ENCODE measurements at regions not wholly inside any gene's neighbourhood (a gene's known extent, or its start where the extent isn't known, plus 50 kb on each side); places are given as distances from the start of the nearest gene placed in this dataset.

DNA sequence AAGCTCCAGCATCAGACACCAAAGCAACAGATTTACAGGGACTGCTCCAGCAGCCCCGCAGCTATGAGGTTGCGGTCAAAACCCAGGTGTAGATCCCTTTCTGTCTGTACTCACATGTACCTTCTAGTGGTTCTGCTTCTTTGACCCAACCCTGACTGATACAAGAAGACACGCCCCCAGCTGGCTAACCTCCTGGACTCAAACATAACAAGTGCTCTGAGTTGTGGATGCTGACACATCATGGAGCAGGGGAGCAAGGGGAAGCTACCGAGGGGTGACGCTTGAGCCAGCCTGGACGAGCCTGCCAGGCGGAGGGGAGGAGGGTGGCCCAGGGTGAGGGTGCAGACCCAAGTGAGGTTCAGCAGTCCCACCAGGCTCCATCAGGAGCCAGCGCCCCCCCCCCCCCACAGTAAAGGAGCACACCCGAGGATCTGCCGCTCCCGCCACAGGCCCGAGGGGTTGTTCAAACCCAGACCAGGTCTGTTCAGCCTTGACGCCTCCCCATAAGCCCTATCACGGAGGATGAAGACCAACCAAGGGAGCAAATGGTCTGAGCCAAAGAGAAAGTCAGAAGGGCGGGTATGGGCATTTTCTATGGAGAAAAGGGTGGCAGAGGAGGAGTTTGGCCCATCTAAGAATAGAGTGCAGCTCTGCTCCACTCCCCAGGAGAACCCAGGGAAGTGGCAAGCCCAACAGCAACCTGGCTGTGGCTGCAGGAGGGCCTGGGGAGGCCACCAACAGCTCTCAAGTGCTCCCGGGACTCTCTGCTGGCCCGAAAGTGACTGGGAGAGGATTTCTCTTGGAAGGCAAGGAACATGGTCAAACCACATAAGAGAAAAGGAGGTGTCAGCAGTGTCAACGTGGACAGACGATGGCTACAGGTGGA lies 229.4 kb downstream of the BCL11B start:
- DNase-seq: no peak

DNA sequence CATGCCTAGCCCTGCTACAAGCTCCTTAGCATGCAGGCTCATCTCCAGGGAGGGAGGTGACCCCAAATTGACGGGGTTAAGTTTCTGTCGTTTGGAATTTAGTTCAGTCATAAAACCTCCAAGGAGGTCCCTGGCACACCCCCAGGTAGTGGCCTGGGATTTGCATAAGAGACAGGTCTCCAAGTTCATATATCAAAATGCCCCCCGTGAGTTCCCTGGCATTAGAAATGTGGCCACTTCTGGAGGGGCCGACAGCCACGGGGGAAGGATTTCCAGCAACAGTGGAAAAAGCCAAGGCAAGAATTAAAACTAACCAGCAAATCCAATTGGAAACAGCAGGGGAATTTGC lies 228.8 kb downstream of the BCL11B start:
- no peak for DNase-seq

- DNase-seq: no peak
Observed at GRCh38 chr14:99043756-99044155, 228.2 kb downstream of the BCL11B start.

DNA sequence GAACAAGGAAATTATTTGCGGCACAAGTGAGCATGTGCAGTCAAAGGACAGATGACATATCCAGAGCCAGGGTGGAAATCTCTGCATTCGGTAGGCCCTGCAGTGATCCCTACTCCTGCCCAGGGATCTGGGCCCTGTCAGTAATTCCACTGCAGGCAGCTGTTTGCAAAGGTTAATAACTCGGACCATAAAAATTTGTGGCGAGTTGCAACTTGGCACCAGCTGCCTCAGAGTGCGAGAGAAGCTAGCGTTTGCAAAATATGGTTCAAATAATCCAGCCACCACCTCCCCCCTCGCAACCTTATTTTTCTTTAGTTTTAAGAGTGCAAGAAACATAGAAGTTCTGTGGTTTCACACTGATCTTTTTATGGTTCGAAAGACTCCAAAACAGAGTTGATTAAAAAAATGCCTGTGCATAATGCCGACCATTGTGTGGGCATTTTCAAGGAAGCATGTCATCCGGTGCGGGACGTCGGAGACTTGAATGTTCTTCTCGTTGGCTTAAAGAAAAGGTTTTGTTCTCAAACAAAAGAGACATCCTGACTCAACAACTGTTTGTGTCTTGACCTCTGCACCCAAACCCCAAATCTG lies 224.5 kb downstream of the BCL11B start:
- no peak for DNase-seq

DNA sequence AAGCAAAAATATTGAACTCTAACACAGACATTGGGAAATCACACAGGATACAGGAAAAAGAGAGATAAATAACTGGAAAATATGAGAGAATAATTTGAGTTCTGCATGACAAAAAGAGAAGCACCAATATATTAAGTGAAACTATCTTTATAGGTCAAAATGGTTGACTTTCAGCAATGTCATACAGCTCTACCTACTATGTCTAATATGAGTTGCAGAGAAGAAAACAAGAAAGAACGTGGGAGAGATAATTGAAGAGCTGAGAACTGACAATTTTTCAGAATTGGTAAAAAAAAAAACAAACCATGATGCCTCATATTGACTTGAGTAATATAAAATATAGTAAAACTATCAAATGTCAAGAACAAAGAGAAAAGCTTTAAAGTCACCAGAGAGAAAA lies 221.7 kb downstream of the BCL11B start:
- DNase-seq: no peak

GRCh38 chr14:99052467-99052866 lies 219.5 kb downstream of the BCL11B start:
- DNase-seq: no peak

- DNase-seq: no peak
Observed at GRCh38 chr14:99055019-99055418, 217.0 kb downstream of the BCL11B start.

DNA sequence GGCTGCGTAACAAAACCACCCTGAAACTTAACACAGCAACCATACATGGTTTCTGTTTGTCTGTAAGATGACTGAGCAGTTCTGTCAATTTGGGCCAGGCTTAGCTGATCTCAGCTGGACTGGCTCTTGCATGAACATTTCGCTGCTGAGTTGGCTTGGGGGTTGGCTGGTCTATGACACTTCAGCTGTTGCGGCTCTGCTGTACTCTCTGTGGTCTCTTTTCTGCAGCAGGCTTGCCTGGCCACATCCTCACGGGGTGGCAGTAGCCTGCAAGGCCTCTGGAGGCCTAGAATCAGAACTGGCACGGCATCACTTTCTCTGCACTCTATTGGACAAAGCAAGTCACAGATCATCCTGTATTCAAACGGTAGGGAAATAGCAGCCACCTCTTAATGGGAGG lies 216.2 kb downstream of the BCL11B start:
- DNase-seq: no peak

DNA sequence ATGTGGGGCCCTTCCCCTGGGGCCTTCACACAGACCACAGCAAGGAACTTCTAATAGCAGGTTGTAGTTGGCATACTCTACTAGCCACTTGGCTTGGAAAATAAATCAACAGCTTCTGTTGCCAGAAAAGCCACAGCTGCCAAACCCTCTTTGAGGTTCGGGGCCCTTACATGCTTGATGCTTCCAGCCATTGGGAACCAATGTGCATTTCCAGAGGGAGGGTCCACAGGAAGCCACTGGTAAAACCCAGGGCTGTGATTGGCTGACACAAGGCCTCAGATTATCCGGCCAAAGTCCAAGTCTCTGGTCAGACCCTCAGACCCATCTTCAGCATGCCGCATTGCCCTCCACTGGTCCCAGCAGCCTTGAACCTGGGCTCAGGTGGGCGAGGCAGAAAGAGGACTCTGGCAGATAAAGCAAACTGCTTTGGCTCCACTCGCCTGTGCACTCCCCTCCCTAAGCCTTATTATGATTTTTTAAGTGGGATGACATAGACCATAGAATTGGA lies 214.4 kb downstream of the BCL11B start:
- no peak for DNase-seq

- no peak for DNase-seq
Observed at GRCh38 chr14:99058542-99058941, 213.5 kb downstream of the BCL11B start.

DNA sequence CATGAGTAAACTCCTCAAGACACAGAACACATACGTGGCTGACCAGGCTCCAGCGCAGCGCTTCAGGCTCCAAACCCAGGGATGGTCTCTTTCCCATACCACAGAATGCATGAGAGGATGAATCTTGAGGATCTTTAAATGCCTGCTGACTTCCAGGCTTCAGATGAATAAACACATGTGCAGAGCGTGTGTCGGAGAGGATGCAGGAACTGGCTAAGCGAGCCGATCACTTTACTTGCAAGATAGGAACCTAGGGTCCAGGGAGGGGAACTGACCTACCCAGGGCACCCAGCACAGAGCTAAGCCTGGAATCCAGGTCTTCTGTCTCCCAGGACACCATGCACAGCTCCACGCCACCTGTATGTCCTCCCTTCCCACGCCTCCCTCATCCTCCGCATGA lies 209.8 kb downstream of the BCL11B start:
- no peak for DNase-seq

DNA sequence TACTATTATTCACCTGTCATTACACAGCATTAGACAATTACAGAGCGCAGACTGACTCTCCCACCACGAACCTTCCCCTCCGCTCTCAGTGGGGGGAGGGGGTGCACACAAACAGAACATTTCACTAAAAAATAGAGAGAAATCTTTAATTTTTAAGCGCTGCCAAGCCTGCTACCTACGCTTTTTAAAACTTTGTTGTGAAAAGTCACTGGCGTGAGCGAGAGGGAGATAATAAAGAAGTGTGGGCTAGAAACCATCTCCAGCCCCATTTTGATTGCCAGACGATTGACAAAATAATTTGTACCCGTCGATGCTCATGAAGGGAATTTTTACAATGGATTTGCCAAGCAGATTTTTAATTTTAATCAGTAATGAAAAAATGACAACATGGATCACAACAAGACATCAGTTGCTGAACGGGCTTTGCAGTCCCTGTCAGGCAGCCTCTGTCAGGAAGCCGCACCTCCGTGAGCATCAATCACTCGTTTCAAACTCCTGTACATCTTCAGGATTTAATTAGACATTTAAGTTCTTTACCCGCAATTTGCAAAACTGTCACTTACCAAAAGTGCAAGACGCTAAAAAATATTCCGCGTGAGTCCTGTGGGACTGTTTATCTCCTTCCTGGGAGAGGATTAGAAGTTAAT lies 209.1 kb downstream of the BCL11B start:
- no peak for DNase-seq

GRCh38 chr14:99063620-99064225 lies 208.3 kb downstream of the BCL11B start:
- no peak for DNase-seq

- no peak for DNase-seq
Observed at GRCh38 chr14:99064262-99064954, 207.6 kb downstream of the BCL11B start.

GRCh38 chr14:99065551-99065950 lies 206.4 kb downstream of the BCL11B start:
- DNase-seq: no peak

DNA sequence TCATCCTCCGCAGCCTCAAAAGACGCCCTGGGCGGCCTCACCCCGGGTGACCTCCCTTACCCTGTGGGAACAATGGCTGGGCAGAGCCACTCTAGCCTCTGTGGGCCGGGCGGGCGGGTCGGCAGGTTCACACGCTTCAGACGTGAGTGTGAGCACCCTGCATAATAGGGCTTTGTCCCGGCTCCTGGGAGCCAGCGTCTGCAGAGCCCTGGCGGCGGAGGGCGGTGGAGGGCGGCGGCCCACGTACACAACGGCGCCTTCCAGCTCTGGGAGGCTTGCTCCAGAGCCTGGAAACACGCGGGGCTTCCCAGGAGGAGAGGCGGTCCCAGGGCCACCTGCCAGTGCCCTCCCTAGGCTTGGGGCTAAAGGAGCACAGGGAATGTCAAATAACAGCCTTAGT lies 205.6 kb downstream of the BCL11B start:
- no peak for DNase-seq

DNA sequence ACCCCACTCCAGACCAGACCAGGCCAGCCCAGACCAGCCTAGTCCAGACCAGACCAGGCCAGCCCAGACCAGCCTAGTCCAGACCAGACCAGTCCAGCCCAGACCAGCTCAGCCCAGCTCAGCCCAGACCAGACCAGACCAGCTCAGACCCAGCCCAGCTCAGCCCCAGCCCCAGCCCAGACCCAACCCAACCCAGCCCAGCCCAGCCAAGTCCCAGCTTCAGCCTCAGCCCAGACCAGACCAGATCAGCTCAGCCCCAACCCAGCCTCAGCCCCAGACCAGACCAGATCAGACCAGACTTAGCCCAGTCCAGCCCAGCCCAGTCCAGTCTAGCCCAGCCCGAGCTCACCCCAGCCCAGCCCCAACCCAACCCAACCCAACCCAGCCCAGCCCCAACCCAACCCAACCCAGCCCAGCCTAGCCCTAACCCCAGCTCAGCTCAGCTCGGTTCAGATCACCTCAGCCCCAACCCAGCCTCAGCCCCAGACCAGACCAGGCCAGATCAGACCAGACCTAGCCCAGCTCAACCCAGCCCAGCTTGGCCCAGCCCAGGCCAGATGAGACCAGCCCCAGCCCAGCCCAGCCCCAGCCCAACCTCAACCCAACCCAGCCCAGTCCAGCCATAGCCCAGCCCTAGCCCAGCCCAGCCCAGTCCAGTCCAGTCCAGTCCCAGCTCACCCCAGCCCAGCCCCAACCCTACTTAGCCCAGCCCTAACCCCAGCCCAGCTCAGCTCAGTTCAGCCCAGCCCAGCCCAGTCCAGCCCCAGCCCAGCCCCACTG lies 204.7 kb downstream of the BCL11B start:
- no peak for DNase-seq

GRCh38 chr14:99067927-99068326 lies 204.1 kb downstream of the BCL11B start:
- DNase-seq: no peak

DNA sequence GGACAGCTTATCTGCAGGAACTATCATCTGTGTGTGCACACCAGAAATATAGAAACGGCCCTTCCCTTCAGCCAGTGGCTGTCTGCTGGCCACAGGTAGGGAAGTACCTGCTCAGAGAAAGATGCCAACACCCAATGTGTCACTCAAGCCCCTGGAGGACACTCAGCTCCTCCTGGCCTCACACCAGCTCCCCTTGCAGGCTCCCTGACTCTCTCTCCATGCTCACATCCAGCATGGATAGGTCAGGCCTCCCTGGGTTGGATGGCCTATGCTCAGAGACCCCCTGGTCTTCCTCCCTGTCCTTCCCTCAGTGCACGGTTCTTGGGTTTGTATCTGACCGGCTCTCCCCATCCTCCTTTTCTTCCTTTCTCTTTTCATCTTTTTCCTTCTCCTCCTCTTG lies 202.1 kb downstream of the BCL11B start:
- DNase-seq: no peak

DNA sequence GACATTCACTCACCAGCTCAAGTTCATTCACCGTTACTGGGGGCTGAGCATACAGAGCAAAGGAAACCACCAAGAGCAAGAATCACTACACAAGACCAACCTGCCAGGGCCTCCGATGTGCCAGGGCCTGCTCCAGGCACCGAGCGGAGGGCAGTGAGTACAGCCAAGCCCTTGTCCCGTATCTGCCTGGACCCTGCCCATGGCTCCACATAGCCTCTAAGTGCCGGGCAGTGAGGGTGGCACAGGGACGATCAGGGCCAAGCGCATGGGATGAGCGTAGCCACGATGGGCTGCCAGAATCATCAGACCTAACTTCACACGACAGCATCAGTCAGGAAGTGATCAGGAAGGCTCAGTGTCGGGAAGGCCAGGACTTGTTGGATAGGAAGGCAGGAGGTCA lies 199.6 kb downstream of the BCL11B start:
- no peak for DNase-seq

GRCh38 chr14:99072956-99073355 lies 199.0 kb downstream of the BCL11B start:
- DNase-seq: no peak

GRCh38 chr14:99073431-99073830 lies 198.6 kb downstream of the BCL11B start:
- DNase-seq: no peak

Measured in suppressor macrophage treated with lipopolysaccharide for 4 hours (primary cell).